Naive thymus-derived CD4-positive, alpha-beta T cell (primary cell): ENCODE measurements at regions not wholly inside any gene's neighbourhood (a gene's known extent, or its start where the extent isn't known, plus 50 kb on each side); places are given as distances from the start of the nearest gene placed in this dataset.

Source experiments
- ATAC-seq: fragments of 150-1000 bp; cut with Tn5 transposase; 2 replicates; pipeline ENCODE4 v1.10.0; 2021; ENCODE audit warnings: mild to moderate bottlenecking, moderate library complexity
- CTCF ChIA-PET: fragments of 350-600 bp; sonication (Branson Sonifier 250); formaldehyde crosslinking; loops from one replicate; lab custom pipeline; 2021; ENCODE audit warnings: antibody characterized with exemption; lab: Charles Lee
- POLR2A ChIA-PET: fragments of 350-600 bp; sonication (Branson Sonifier 250); formaldehyde crosslinking; loops from one replicate; lab custom pipeline; 2021; ENCODE audit warnings: antibody characterized with exemption, inconsistent platforms; lab: Charles Lee
- DNase-seq, 9 donors: peaks; one replicate each; pipeline versions ENCODE4 v3.0.0 to v3.0.0-alpha.2; 2020 to 2022; ENCODE audit warnings: mixed read lengths in 1 of 9
- H3K27ac ChIP-seq: one replicate; pipeline ENCODE4 v1.7.0; 2013; ENCODE audit warnings: mild to moderate bottlenecking, low read depth, low read length, moderate library complexity
- H3K27me3 ChIP-seq, 2 donors: one replicate each; pipeline ENCODE4 v1.7.0; 2013; ENCODE audit warnings: low read length in 2 of 2, mild to moderate bottlenecking in 2 of 2, moderate library complexity in 2 of 2; ENCODE audit not compliant: control insufficient read depth in 2 of 2, insufficient read depth in 2 of 2
- H3K36me3 ChIP-seq, 3 experiments: 1 replicate in 2 of 3; 2 replicates in 1 of 3; pipeline ENCODE4 v1.7.0; 2013; ENCODE audit warnings: low read length in 3 of 3, mild to moderate bottlenecking in 3 of 3, moderate library complexity in 1 of 3; ENCODE audit not compliant: insufficient read depth in 3 of 3, control insufficient read depth in 2 of 3
- H3K4me1 ChIP-seq, 2 donors: one replicate each; pipeline ENCODE4 v1.7.0; 2013; ENCODE audit warnings: low read length in 2 of 2, mild to moderate bottlenecking in 2 of 2, moderate library complexity in 1 of 2; ENCODE audit not compliant: control insufficient read depth in 2 of 2, insufficient read depth in 2 of 2
- H3K4me3 ChIP-seq: 2 replicates; pipeline ENCODE4 v1.7.0; 2013; ENCODE audit warnings: mild to moderate bottlenecking, low read length
- H3K9me3 ChIP-seq, 3 experiments: 1 replicate in 2 of 3; 2 replicates in 1 of 3; pipeline ENCODE4 v1.7.0; 2013; ENCODE audit warnings: low read length in 3 of 3; ENCODE audit not compliant: control insufficient read depth in 2 of 3
- H3K27ac Mint-ChIP-seq, 9 donors: one replicate each; pipeline ENCODE4 v1.8.0; 2020 to 2022; ENCODE audit warnings: mixed read lengths in 9 of 9, mild to moderate bottlenecking in 8 of 9, moderate library complexity in 5 of 9, inconsistent platforms in 2 of 9
- H3K27me3 Mint-ChIP-seq, 5 donors: one replicate each; pipeline ENCODE4 v1.8.0; 2021 to 2022; ENCODE audit warnings: mixed read lengths in 5 of 5, mild to moderate bottlenecking in 1 of 5
- H3K36me3 Mint-ChIP-seq, 5 donors: one replicate each; pipeline ENCODE4 v1.8.0; 2020 to 2022; ENCODE audit warnings: mixed read lengths in 5 of 5, mild to moderate bottlenecking in 3 of 5, inconsistent platforms in 1 of 5
- H3K4me1 Mint-ChIP-seq, 7 donors: one replicate each; pipeline ENCODE4 v1.8.0; 2020 to 2022; ENCODE audit warnings: mixed read lengths in 7 of 7, mild to moderate bottlenecking in 3 of 7, inconsistent platforms in 1 of 7
- H3K4me3 Mint-ChIP-seq, 10 donors: one replicate each; pipeline ENCODE4 v1.8.0; 2020 to 2022; ENCODE audit warnings: mild to moderate bottlenecking in 10 of 10, mixed read lengths in 10 of 10, moderate library complexity in 6 of 10, inconsistent platforms in 2 of 10
- H3K9me3 Mint-ChIP-seq, 11 donors: one replicate each; pipeline ENCODE4 v1.8.0; 2020 to 2022; ENCODE audit warnings: mixed read lengths in 11 of 11, mild to moderate bottlenecking in 4 of 11, inconsistent platforms in 1 of 11, moderate library complexity in 1 of 11
- intact Hi-C, 2 donors: fragments of 100-400 bp; cut with micrococcal nuclease; formaldehyde crosslinking; loops; one replicate each; pipeline ENCODE4 v1.15.1; 2023

- Histone ChIP-seq H3K4me3 (no peak overlapping the region), H3K9me3 (no peaks in the 10 kb centered on the region), H3K27me3 (no peaks in the 10 kb centered on the region), H3K4me1 (no peaks in the 10 kb centered on the region), H3K27ac (no peak overlapping the region), H3K36me3 (no peaks in the 10 kb centered on the region)
- no peak overlapping the region for H3K4me3 Mint-ChIP-seq
- no peak overlapping the region for H3K27ac Mint-ChIP-seq
- ChIA-PET CTCF (no interaction called here), POLR2A (no interaction called here)
- H3K27me3 Mint-ChIP-seq, result no peaks in the 10 kb centered on the region
- H3K4me1 Mint-ChIP-seq, result no peaks in the 10 kb centered on the region
- no peaks in the 10 kb centered on the region for H3K36me3 Mint-ChIP-seq
- DNase-seq (no peak), ATAC-seq (no peak)
- intact Hi-C loops, result no loop called here
- peaks cover 0 to 4% (median 0%) of the 10 kb centered on the region in 11 donors for H3K9me3 Mint-ChIP-seq
Observed at GRCh38 chr13:83941701-83942335, 59.5 kb upstream of the SLITRK1 start.

- peaks cover 0 to 4% (median 0%) of the 10 kb centered on the region in 11 donors for H3K9me3 Mint-ChIP-seq
- ChIA-PET CTCF (no interaction called here), POLR2A (no interaction called here)
- Histone ChIP-seq H3K27ac (no peak overlapping the region), H3K27me3 (no peaks in the 10 kb centered on the region), H3K9me3 (no peaks in the 10 kb centered on the region), H3K36me3 (no peaks in the 10 kb centered on the region), H3K4me3 (no peak overlapping the region), H3K4me1 (no peaks in the 10 kb centered on the region)
- no peaks in the 10 kb centered on the region for H3K27me3 Mint-ChIP-seq
- no peak for ATAC-seq
- no peak overlapping the region for H3K4me3 Mint-ChIP-seq
- no peaks in the 10 kb centered on the region for H3K36me3 Mint-ChIP-seq
- no peak for DNase-seq
- H3K4me1 Mint-ChIP-seq, result no peaks in the 10 kb centered on the region
- no peak overlapping the region for H3K27ac Mint-ChIP-seq
- intact Hi-C loops, result no loop called here
Observed at GRCh38 chr13:83940742-83941141, 58.5 kb upstream of the SLITRK1 start.

- no peak for ATAC-seq
- no peak overlapping the region for H3K4me3 Mint-ChIP-seq
- H3K4me1 ChIP-seq, result no peaks in the 10 kb centered on the region
- no peak overlapping the region for H3K4me3 ChIP-seq
- H3K9me3 Mint-ChIP-seq, result peaks cover 0 to 9% (median 0%) of the 10 kb centered on the region in 11 donors
- H3K27me3 ChIP-seq, result no peaks in the 10 kb centered on the region
- H3K9me3 ChIP-seq, result no peaks in the 10 kb centered on the region
- H3K27me3 Mint-ChIP-seq, result peaks cover 0 to 4% (median 0%) of the 10 kb centered on the region in 5 donors
- intact Hi-C loops, result no loop called here
- ChIA-PET CTCF (no interaction called here), POLR2A (no interaction called here)
- H3K36me3 ChIP-seq, result no peaks in the 10 kb centered on the region
- no peaks in the 10 kb centered on the region for H3K36me3 Mint-ChIP-seq
- H3K27ac Mint-ChIP-seq, result no peak overlapping the region
- H3K27ac ChIP-seq, result no peak overlapping the region
- H3K4me1 Mint-ChIP-seq, result no peaks in the 10 kb centered on the region
- no peak for DNase-seq
Observed at GRCh38 chr13:83937579-83937978, 55.3 kb upstream of the SLITRK1 start.

- ATAC-seq, result no peak
- H3K27me3 ChIP-seq, result no peaks in the 10 kb centered on the region
- no peak for DNase-seq
- peaks cover 0 to 9% (median 0%) of the 10 kb centered on the region in 11 donors for H3K9me3 Mint-ChIP-seq
- H3K4me3 Mint-ChIP-seq, result no peak overlapping the region
- no peaks in the 10 kb centered on the region for H3K4me1 Mint-ChIP-seq
- H3K4me3 ChIP-seq, result no peak overlapping the region
- no peaks in the 10 kb centered on the region for H3K36me3 ChIP-seq
- H3K36me3 Mint-ChIP-seq, result no peaks in the 10 kb centered on the region
- no peak overlapping the region for H3K27ac Mint-ChIP-seq
- peaks cover 0 to 4% (median 0%) of the 10 kb centered on the region in 5 donors for H3K27me3 Mint-ChIP-seq
- no peak overlapping the region for H3K27ac ChIP-seq
- intact Hi-C loops, result no loop called here
- H3K4me1 ChIP-seq, result no peaks in the 10 kb centered on the region
- ChIA-PET CTCF (no interaction called here), POLR2A (no interaction called here)
- H3K9me3 ChIP-seq, result no peaks in the 10 kb centered on the region
Observed at GRCh38 chr13:83935566-83935965, 53.3 kb upstream of the SLITRK1 start.
